GM23338 (cell line): ENCODE measurements at regions not wholly inside any gene's neighbourhood (a gene's known extent, or its start where the extent isn't known, plus 50 kb on each side); places are given as distances from the start of the nearest gene placed in this dataset.

Experiments
- ATAC-seq: fragments of 200-7000 bp; cut with Tn5 transposase; 3 replicates; pipeline ENCODE4 v1.9.1; 2020
- DNase-seq: peaks from one replicate; pipeline ENCODE4 v3.0.0-alpha.2; 2015; ENCODE audit warnings: low spot score
- H2AFZ ChIP-seq: fragments of 200-600 bp; sonication (generic); 2 replicates; pipeline ENCODE4 v1.8.0; 2016; ENCODE audit warnings: antibody characterized with exemption, mild to moderate bottlenecking, moderate library complexity
- H3F3A ChIP-seq: fragments of 200-600 bp; sonication (generic); replicated peaks from 2 replicates; pipeline ENCODE4 v1.8.0; 2017; ENCODE audit warnings: antibody characterized with exemption, mixed run types, low read depth
- H3K27ac ChIP-seq: fragments of 200-600 bp; sonication (generic); 2 replicates; pipeline ENCODE4 v1.6.1; 2016; ENCODE audit warnings: low read depth
- H3K27me3 ChIP-seq: fragments of 200-600 bp; sonication (generic); 2 replicates; pipeline ENCODE4 v1.8.0; 2016; ENCODE audit warnings: mild to moderate bottlenecking, mixed run types, moderate library complexity; ENCODE audit not compliant: insufficient read depth
- H3K36me3 ChIP-seq: fragments of 200-600 bp; sonication (generic); 2 replicates; pipeline ENCODE4 v1.8.0; 2016; ENCODE audit warnings: mild to moderate bottlenecking; ENCODE audit not compliant: insufficient read depth
- H3K4me1 ChIP-seq: fragments of 200-600 bp; sonication (generic); 2 replicates; pipeline ENCODE4 v1.8.0; 2016; ENCODE audit warnings: mild to moderate bottlenecking, moderate library complexity; ENCODE audit not compliant: insufficient read depth
- H3K4me2 ChIP-seq: fragments of 200-600 bp; sonication (generic); 2 replicates; pipeline ENCODE4 v1.7.1; 2017; ENCODE audit warnings: mixed run types
- H3K4me3 ChIP-seq: fragments of 200-600 bp; sonication (generic); 2 replicates; pipeline ENCODE4 v1.6.1; 2016; ENCODE audit warnings: mixed run types
- H3K79me2 ChIP-seq: fragments of 200-600 bp; sonication (generic); replicated peaks from 2 replicates; pipeline ENCODE4 v1.8.0; 2017; ENCODE audit warnings: mild to moderate bottlenecking; ENCODE audit not compliant: insufficient read depth
- H3K9me2 ChIP-seq: fragments of 200-600 bp; sonication (generic); 2 replicates; pipeline ENCODE4 v1.8.0; 2017; ENCODE audit not compliant: insufficient read depth
- H4K20me1 ChIP-seq: fragments of 200-600 bp; sonication (generic); replicated peaks from 2 replicates; pipeline ENCODE4 v1.8.0; 2017; ENCODE audit warnings: mild to moderate bottlenecking; ENCODE audit not compliant: insufficient read depth
- H3K27ac Mint-ChIP-seq: 2 replicates; pipeline ENCODE4 v1.8.0; 2020; ENCODE audit warnings: inconsistent platforms, mild to moderate bottlenecking, moderate library complexity, mixed read lengths
- H3K27me3 Mint-ChIP-seq: 3 replicates; pipeline ENCODE4 v1.8.0; 2022; ENCODE audit warnings: low read depth, mild to moderate bottlenecking, moderate library complexity, mixed read lengths, inconsistent platforms; ENCODE audit not compliant: insufficient read depth, poor library complexity
- H3K36me3 Mint-ChIP-seq: 3 replicates; pipeline ENCODE4 v1.8.0; 2021; ENCODE audit warnings: low read depth, mild to moderate bottlenecking, inconsistent platforms, moderate library complexity, mixed read lengths
- H3K4me1 Mint-ChIP-seq: 3 replicates; pipeline ENCODE4 v1.8.0; 2020; ENCODE audit warnings: mild to moderate bottlenecking, inconsistent platforms, mixed read lengths
- H3K4me3 Mint-ChIP-seq: 3 replicates; pipeline ENCODE4 v1.8.0; 2021; ENCODE audit warnings: moderate library complexity, mild to moderate bottlenecking, inconsistent platforms, mixed read lengths
- H3K9me3 Mint-ChIP-seq: 3 replicates; pipeline ENCODE4 v1.8.0; 2020; ENCODE audit warnings: moderate library complexity, mild to moderate bottlenecking, inconsistent platforms, mixed read lengths
- EZH2 ChIP-seq: fragments of 200-600 bp; sonication (generic); IDR thresholded peaks from one replicate; pipeline ENCODE4 v1.8.0; 2017; ENCODE audit warnings: antibody characterized with exemption, mild to moderate bottlenecking, low read depth; ENCODE audit not compliant: unreplicated experiment
- EZH2phosphoT487 ChIP-seq: fragments of 200-600 bp; sonication (generic); IDR thresholded peaks from one replicate; pipeline ENCODE4 v1.8.1; 2018; ENCODE audit warnings: antibody characterized with exemption; ENCODE audit not compliant: unreplicated experiment
- JUNB ChIP-seq: IDR thresholded peaks from one replicate; pipeline ENCODE4 v1.6.1; 2016; ENCODE audit warnings: antibody characterized with exemption; ENCODE audit not compliant: unreplicated experiment
- NANOG ChIP-seq: IDR thresholded peaks from 2 replicates; pipeline ENCODE4 v1.6.1; 2016; ENCODE audit warnings: antibody characterized with exemption, borderline replicate concordance
- POLR2AphosphoS5 ChIP-seq: IDR thresholded peaks from 2 replicates; pipeline ENCODE4 v1.6.1; 2016; ENCODE audit warnings: antibody characterized with exemption, low read depth
- STAT1 ChIP-seq: IDR thresholded peaks from one replicate; pipeline ENCODE4 v1.6.1; 2016; ENCODE audit warnings: antibody characterized with exemption; ENCODE audit not compliant: unreplicated experiment
- ZNF462 ChIP-seq: fragments of 250-450 bp; sonication (Bioruptor Pico); IDR thresholded peaks from 2 replicates; pipeline ENCODE4 v1.5.0; 2020; ENCODE audit warnings: mild to moderate bottlenecking, moderate library complexity

GRCh38 chr9:119559986-119560385 is 190.8 kb upstream of the BRINP1 start:
- H3K4me3 Mint-ChIP-seq: no peak overlapping the region
- no peaks in the 10 kb centered on the region; the same call in 2 of the 3 replicates for H3K9me3 Mint-ChIP-seq
- Histone ChIP-seq H3K4me3 (no peak overlapping the region), H3K79me2 (no peaks in the 10 kb centered on the region), H3K4me1 (no peaks in the 10 kb centered on the region), H3K4me2 (no peak overlapping the region), H2AFZ (peak overlapping the region; percentile 88; the same call in 1 of the 2 replicates), H3K27me3 (no peaks in the 10 kb centered on the region), H3K27ac (no peak overlapping the region), H3K36me3 (no peaks in the 10 kb centered on the region), H4K20me1 (no peaks in the 10 kb centered on the region), H3F3A (no peaks in the 10 kb centered on the region), H3K9me2 (no peaks in the 10 kb centered on the region)
- H3K36me3 Mint-ChIP-seq: no peaks in the 10 kb centered on the region
- no peak for ATAC-seq
- H3K4me1 Mint-ChIP-seq: peaks cover 8% of the 10 kb centered on the region
- no peak for TF ChIP-seq STAT1
- no peak for TF ChIP-seq JUNB
- TF ChIP-seq NANOG: no peak
- no peak for TF ChIP-seq ZNF462
- TF ChIP-seq EZH2phosphoT487: no peak
- H3K27ac Mint-ChIP-seq: no peak overlapping the region
- peaks cover 3% of the 10 kb centered on the region for H3K27me3 Mint-ChIP-seq
- DNase-seq: no peak

- 0 out of 2 replicates have a peak overlapping the region, but pooled peaks have one; percentile 28 for H2AFZ ChIP-seq
- H3K4me3 Mint-ChIP-seq: no peak overlapping the region
- H3K27me3 Mint-ChIP-seq: peaks cover 3% of the 10 kb centered on the region
- no peaks in the 10 kb centered on the region for H3K9me2 ChIP-seq
- H3K27me3 ChIP-seq: no peaks in the 10 kb centered on the region
- no peaks in the 10 kb centered on the region for H3K36me3 Mint-ChIP-seq
- no peak overlapping the region for H3K27ac Mint-ChIP-seq
- ATAC-seq (no peak), DNase-seq (no peak)
- peaks cover 8% of the 10 kb centered on the region for H3K4me1 Mint-ChIP-seq
- no peaks in the 10 kb centered on the region for H3K36me3 ChIP-seq
- H3K4me2 ChIP-seq: no peak overlapping the region
- no peaks in the 10 kb centered on the region for H3K9me3 Mint-ChIP-seq
- H3K4me3 ChIP-seq: no peak overlapping the region
- H3K27ac ChIP-seq: no peak overlapping the region
- no peaks in the 10 kb centered on the region for H3K79me2 ChIP-seq
- H4K20me1 ChIP-seq: no peaks in the 10 kb centered on the region
- H3F3A ChIP-seq: no peaks in the 10 kb centered on the region
- H3K4me1 ChIP-seq: no peaks in the 10 kb centered on the region
- TF ChIP-seq EZH2phosphoT487 (no peak), EZH2 (no peak), POLR2AphosphoS5 (no peak), STAT1 (no peak), ZNF462 (no peak)
Observed at GRCh38 chr9:119559056-119559455, 189.8 kb upstream of the BRINP1 start.
